ENCODE measurements at regions not wholly inside any gene's neighbourhood (a gene's known extent, or its start where the extent isn't known, plus 50 kb on each side); places are given as distances from the start of the nearest gene placed in this dataset.

DNA sequence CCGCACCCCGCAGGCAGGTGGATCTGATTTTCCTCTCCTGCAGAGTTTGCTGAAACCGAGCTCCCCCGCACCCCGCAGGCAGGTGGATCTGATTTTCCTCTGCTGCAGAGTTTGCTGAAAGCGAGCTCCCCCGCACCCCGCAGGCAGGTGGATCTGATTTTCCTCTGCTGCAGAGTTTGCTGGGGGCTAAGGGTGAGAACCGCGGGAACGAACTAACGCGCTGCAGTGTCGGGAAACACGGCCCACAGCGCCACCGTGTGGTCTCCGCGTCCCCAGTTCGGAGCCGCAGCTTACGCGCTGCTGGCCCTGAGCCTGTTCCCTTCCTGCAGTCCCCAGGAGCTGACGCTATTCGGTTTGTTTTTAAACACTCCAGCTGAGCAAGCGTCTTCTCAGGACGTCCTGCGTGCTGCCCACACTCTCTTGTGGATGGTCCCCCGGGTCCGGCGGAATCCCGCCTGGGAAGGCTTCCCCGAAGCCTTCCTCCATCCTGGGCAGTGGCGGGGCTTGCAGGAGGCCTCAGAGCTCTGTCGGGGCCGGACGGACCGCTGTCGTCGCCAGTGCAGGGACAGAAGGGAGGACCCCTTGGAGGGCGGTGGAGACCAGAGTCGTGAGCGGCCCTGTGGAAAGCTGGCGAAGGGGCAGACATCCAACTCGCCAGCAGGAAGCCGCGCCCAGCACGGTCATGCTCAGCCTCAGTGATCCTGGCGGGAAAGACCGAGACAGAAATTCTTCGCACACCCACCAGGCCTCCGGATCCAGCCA, 121.2 kb upstream of the LPCAT1 start:
- TF ChIP-seq, protein P1, sequence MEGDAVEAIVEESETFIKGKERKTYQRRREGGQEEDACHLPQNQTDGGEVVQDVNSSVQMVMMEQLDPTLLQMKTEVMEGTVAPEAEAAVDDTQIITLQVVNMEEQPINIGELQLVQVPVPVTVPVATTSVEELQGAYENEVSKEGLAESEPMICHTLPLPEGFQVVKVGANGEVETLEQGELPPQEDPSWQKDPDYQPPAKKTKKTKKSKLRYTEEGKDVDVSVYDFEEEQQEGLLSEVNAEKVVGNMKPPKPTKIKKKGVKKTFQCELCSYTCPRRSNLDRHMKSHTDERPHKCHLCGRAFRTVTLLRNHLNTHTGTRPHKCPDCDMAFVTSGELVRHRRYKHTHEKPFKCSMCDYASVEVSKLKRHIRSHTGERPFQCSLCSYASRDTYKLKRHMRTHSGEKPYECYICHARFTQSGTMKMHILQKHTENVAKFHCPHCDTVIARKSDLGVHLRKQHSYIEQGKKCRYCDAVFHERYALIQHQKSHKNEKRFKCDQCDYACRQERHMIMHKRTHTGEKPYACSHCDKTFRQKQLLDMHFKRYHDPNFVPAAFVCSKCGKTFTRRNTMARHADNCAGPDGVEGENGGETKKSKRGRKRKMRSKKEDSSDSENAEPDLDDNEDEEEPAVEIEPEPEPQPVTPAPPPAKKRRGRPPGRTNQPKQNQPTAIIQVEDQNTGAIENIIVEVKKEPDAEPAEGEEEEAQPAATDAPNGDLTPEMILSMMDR (IDR thresholded peaks at IDR 0.05 in 8 of 11, conservative IDR thresholded peaks at IDR 0.05 in 3 of 11) = peak; percentile 70 to 94 (median 89)
- peak in 1 of 3 donors; percentile 21 for TF ChIP-seq POLR2A (IDR thresholded peaks at IDR 0.05)

Data from spleen (tissue), 7 donors.